ENCODE measurements at regions not wholly inside any gene's neighbourhood (a gene's known extent, or its start where the extent isn't known, plus 50 kb on each side); places are given as distances from the start of the nearest gene placed in this dataset.

GRCh38 chr11:134800826-134801225, 388.8 kb upstream of the B3GAT1 start:
- no peak for TF ChIP-seq ZNF565 (CRISPR knock-in tag; conservative IDR thresholded peaks at IDR 0.05; ENCODE audit: low read depth)
- no peak for TF ChIP-seq PATZ1 (CRISPR knock-in tag; IDR thresholded peaks at IDR 0.05; ENCODE audit: borderline replicate concordance)
- TF ChIP-seq ZC3H10 (CRISPR knock-in tag; IDR thresholded peaks at IDR 0.05), result no peak
- TF ChIP-seq CSRNP3 (CRISPR knock-in tag; IDR thresholded peaks at IDR 0.05), result no peak
- TF ChIP-seq ARNTL (CRISPR knock-in tag; IDR thresholded peaks at IDR 0.05; ENCODE audit: borderline replicate concordance, low read depth), result no peak
- TF ChIP-seq ZFP3 (CRISPR knock-in tag; IDR thresholded peaks at IDR 0.05), result no peak
- no peak for TF ChIP-seq OSR1 (CRISPR knock-in tag; IDR thresholded peaks at IDR 0.05)
- no peak for TF ChIP-seq TSHZ2 (CRISPR knock-in tag; IDR thresholded peaks at IDR 0.05)
- TF ChIP-seq GLIS3 (CRISPR knock-in tag; IDR thresholded peaks at IDR 0.05), result no peak
- no peak for TF ChIP-seq BACH2 (CRISPR knock-in tag; IDR thresholded peaks at IDR 0.05; ENCODE audit: borderline replicate concordance)
- no peak for TF ChIP-seq ZNF70 (CRISPR knock-in tag; IDR thresholded peaks at IDR 0.05)
- no peak for TF ChIP-seq ZFP30 (CRISPR knock-in tag; IDR thresholded peaks at IDR 0.05)
